DOHH2 (cell line): ENCODE measurements at regions not wholly inside any gene's neighbourhood (a gene's known extent, or its start where the extent isn't known, plus 50 kb on each side); places are given as distances from the start of the nearest gene placed in this dataset.

Source experiments
- H3F3A ChIP-seq: fragments of 200-600 bp; sonication (generic), shearing (Covaris generic); 2 replicates; pipeline ENCODE4 v1.6.0; 2016; ENCODE audit warnings: antibody characterized with exemption, mild to moderate bottlenecking; ENCODE audit not compliant: control insufficient read depth, insufficient read depth
- H3K27ac ChIP-seq: fragments of 200-600 bp; sonication (generic); 2 replicates; pipeline ENCODE4 v1.5.1; 2014; ENCODE audit warnings: low read depth, mild to moderate bottlenecking, low read length, moderate library complexity
- H3K27me3 ChIP-seq: fragments of 200-600 bp; sonication (generic); 2 replicates; pipeline ENCODE4 v1.6.1; 2014; ENCODE audit warnings: mild to moderate bottlenecking, low read length, mixed read lengths; ENCODE audit not compliant: control insufficient read depth
- H3K36me3 ChIP-seq: fragments of 200-600 bp; sonication (generic); 2 replicates; pipeline ENCODE4 v1.6.1; 2014; ENCODE audit warnings: mild to moderate bottlenecking, low read length, moderate library complexity, mixed read lengths; ENCODE audit not compliant: control insufficient read depth
- H3K4me1 ChIP-seq: fragments of 200-600 bp; sonication (generic); 2 replicates; pipeline ENCODE4 v1.6.1; 2014; ENCODE audit warnings: mild to moderate bottlenecking, low read length, mixed read lengths; ENCODE audit not compliant: control insufficient read depth
- H3K4me2 ChIP-seq: fragments of 200-600 bp; sonication (generic); 2 replicates; pipeline ENCODE4 v1.6.0; 2014; ENCODE audit warnings: mild to moderate bottlenecking, low read length, moderate library complexity
- H3K4me3 ChIP-seq: fragments of 200-600 bp; sonication (generic); 2 replicates; pipeline ENCODE4 v1.5.1; 2014; ENCODE audit warnings: mild to moderate bottlenecking, low read length, mixed read lengths
- H3K79me2 ChIP-seq: fragments of 200-600 bp; sonication (generic); 2 replicates; pipeline ENCODE4 v1.6.1; 2014; ENCODE audit warnings: mild to moderate bottlenecking, low read length, mixed read lengths; ENCODE audit not compliant: control insufficient read depth
- H3K9me2 ChIP-seq: fragments of 200-600 bp; sonication (generic); replicated peaks from 2 replicates; pipeline ENCODE4 v1.6.1; 2014; ENCODE audit warnings: mild to moderate bottlenecking, low read length, mixed read lengths; ENCODE audit not compliant: control insufficient read depth
- H3K9me3 ChIP-seq: fragments of 200-600 bp; sonication (generic); 2 replicates; pipeline ENCODE4 v1.6.1; 2014; ENCODE audit warnings: antibody characterized with exemption, low read length, mixed read lengths; ENCODE audit not compliant: control insufficient read depth, insufficient read depth
- H4K20me1 ChIP-seq: fragments of 200-600 bp; sonication (generic); 2 replicates; pipeline ENCODE4 v1.6.0; 2014; ENCODE audit warnings: low read depth, mild to moderate bottlenecking, antibody characterized with exemption, low read length, moderate library complexity; ENCODE audit not compliant: control insufficient read depth, insufficient read depth
- EZH2phosphoT487 ChIP-seq: fragments of 200-600 bp; sonication (generic); IDR thresholded peaks from 2 replicates; pipeline ENCODE4 v1.6.1; 2017; ENCODE audit warnings: borderline replicate concordance, mild to moderate bottlenecking, antibody characterized with exemption, low read length, moderate library complexity, mixed read lengths
- TF ChIP-seq, protein P1 (sequence below): fragments of 200-600 bp; sonication (generic); IDR thresholded peaks from one replicate; pipeline ENCODE4 v1.5.1; 2014; ENCODE audit warnings: antibody characterized with exemption, mild to moderate bottlenecking, low read depth, low read length; ENCODE audit not compliant: poor library complexity, severe bottlenecking

DNA sequence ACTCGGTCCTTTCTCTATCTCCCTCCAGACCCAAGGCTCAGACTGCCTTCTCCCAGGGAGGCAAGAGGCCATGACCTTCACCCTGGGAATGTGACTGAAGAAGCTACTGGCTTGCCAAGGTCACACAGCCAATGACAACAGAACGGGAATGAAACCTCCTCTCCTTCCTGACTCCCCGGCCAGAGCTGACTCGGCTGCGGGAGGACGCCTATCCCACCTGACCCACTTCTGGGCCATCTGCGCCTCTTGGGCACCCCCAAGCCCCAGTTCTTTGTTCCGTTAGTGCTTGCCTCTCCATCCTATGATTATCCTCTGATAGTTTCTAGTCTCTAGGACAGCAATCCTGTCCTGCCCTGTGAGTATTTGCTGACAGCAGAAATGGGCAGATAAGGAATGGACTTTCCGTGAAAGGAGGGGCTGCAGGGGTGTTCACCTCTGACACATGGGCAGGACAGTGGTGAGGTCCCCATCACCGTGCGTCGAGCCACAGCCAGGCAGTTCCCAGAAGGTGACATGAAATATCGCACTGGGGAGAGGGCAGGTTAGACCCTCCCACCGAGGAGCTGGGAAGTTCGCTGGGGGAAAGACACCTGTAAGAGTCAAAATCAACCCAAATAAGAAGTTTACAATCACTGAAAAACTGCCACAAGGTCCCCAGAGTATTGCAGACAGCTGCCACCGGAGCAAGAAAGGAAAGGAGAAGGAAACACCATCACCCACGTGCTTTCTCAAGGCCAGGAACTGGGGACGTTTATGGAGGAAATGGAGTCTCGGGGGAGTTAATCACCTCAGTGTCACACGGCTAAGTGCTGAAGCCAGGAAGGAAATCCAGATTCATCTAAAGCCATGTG lies 63.0 kb downstream of the INSIG1 start:
- H3K9me2 ChIP-seq: no peaks in the 10 kb centered on the region
- H3K4me2 ChIP-seq: peak overlapping the region; percentile 66
- peak overlapping the region; percentile 8; the same call in 1 of the 2 replicates for H3K27ac ChIP-seq
- no peaks in the 10 kb centered on the region for H4K20me1 ChIP-seq
- H3F3A ChIP-seq: no peaks in the 10 kb centered on the region
- H3K27me3 ChIP-seq: peaks cover 38% of the 10 kb centered on the region
- no peaks in the 10 kb centered on the region for H3K79me2 ChIP-seq
- TF ChIP-seq, protein P1, sequence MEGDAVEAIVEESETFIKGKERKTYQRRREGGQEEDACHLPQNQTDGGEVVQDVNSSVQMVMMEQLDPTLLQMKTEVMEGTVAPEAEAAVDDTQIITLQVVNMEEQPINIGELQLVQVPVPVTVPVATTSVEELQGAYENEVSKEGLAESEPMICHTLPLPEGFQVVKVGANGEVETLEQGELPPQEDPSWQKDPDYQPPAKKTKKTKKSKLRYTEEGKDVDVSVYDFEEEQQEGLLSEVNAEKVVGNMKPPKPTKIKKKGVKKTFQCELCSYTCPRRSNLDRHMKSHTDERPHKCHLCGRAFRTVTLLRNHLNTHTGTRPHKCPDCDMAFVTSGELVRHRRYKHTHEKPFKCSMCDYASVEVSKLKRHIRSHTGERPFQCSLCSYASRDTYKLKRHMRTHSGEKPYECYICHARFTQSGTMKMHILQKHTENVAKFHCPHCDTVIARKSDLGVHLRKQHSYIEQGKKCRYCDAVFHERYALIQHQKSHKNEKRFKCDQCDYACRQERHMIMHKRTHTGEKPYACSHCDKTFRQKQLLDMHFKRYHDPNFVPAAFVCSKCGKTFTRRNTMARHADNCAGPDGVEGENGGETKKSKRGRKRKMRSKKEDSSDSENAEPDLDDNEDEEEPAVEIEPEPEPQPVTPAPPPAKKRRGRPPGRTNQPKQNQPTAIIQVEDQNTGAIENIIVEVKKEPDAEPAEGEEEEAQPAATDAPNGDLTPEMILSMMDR: no peak
- TF ChIP-seq EZH2phosphoT487: no peak
- no peaks in the 10 kb centered on the region for H3K36me3 ChIP-seq
- peak overlapping the region; percentile 50 for H3K4me3 ChIP-seq
- H3K4me1 ChIP-seq: peaks cover 45% of the 10 kb centered on the region
- no peaks in the 10 kb centered on the region for H3K9me3 ChIP-seq

DNA sequence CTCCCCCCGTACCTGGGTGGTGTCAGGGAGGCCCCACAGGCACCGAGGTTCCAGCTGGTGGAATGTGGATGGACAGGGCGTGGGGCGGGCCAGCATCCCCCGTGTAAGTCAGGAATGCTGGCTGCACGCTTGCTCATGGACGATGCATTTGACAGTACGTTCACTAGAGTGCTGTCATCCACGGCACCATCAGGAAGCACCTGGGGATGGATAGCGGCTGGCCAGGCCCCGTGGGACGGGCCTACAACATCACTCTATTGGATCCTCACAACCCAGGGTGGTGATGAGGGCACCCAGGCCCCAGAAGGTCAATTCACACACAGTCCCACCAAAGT lies 63.6 kb downstream of the INSIG1 start:
- Histone ChIP-seq H3K79me2 (no peaks in the 10 kb centered on the region), H3K9me3 (no peaks in the 10 kb centered on the region), H3K4me3 (peak overlapping the region; percentile 50), H3K4me2 (peak overlapping the region; percentile 66), H3K27ac (peak overlapping the region; percentile 4; the same call in 1 of the 2 replicates), H3K4me1 (peaks cover 45% of the 10 kb centered on the region), H4K20me1 (no peaks in the 10 kb centered on the region), H3K9me2 (no peaks in the 10 kb centered on the region), H3K27me3 (peaks cover 38% of the 10 kb centered on the region), H3F3A (no peaks in the 10 kb centered on the region), H3K36me3 (no peaks in the 10 kb centered on the region)
- TF ChIP-seq EZH2phosphoT487: no peak
- TF ChIP-seq, protein P1: no peak

DNA sequence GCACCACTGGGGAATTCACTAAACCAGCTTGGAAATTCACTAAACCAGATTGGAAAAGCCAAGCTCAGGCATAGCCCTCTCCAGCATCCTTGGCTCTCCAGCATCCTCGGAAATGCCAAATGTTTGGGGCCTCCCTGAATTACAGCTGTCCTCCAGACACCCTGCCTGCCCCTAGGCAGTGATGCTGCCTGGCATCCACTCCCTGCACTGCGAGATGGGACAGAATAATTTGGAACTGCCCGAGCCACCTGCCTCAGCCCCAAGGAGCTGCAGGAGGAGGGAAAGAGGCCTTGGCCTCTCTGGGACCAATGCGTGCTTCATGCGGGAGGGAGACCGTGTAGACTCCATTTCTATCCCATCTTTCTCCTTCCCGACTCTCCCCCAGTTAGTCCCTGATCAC lies 64.3 kb downstream of the INSIG1 start:
- peaks cover 45% of the 10 kb centered on the region for H3K4me1 ChIP-seq
- H3K36me3 ChIP-seq: no peaks in the 10 kb centered on the region
- no peaks in the 10 kb centered on the region for H3K9me3 ChIP-seq
- no peaks in the 10 kb centered on the region for H3F3A ChIP-seq
- no peak for TF ChIP-seq EZH2phosphoT487
- TF ChIP-seq, protein P1: no peak
- H3K79me2 ChIP-seq: no peaks in the 10 kb centered on the region
- H3K4me2 ChIP-seq: no peak overlapping the region
- H3K27me3 ChIP-seq: peaks cover 38% of the 10 kb centered on the region
- no peaks in the 10 kb centered on the region for H4K20me1 ChIP-seq
- no peaks in the 10 kb centered on the region for H3K9me2 ChIP-seq
- no peak overlapping the region for H3K4me3 ChIP-seq
- H3K27ac ChIP-seq: no peak overlapping the region
